Cardiac muscle cell (in vitro differentiated cells and primary cell): ENCODE measurements at regions not wholly inside any gene's neighbourhood (a gene's known extent, or its start where the extent isn't known, plus 50 kb on each side); places are given as distances from the start of the nearest gene placed in this dataset.

Source experiments
- DNase-seq, 2 donors: peaks; one replicate each; pipeline versions ENCODE4 v3.0.0 to v3.0.0-alpha.2; 2010 to 2017; ENCODE audit warnings: low read depth in 1 of 2, low spot score in 1 of 2
- H3K27ac ChIP-seq: fragments of 200-600 bp; sonication (generic); 2 replicates; pipeline ENCODE4 v1.5.1; 2016
- H3K27me3 ChIP-seq: fragments of 200-600 bp; sonication (generic); 2 replicates; pipeline ENCODE4 v1.6.0; 2016; ENCODE audit warnings: control low read depth
- H3K36me3 ChIP-seq: fragments of 200-600 bp; sonication (generic); 2 replicates; pipeline ENCODE4 v1.5.1; 2016; ENCODE audit warnings: control low read depth
- H3K4me1 ChIP-seq: fragments of 200-600 bp; sonication (generic); 2 replicates; pipeline ENCODE4 v1.8.1; 2017; ENCODE audit warnings: low read depth, mild to moderate bottlenecking, mixed run types
- H3K4me3 ChIP-seq: fragments of 200-600 bp; sonication (generic); 2 replicates; pipeline ENCODE4 v1.5.1; 2016; ENCODE audit warnings: mild to moderate bottlenecking
- H3K9me3 ChIP-seq: fragments of 200-600 bp; sonication (generic); 2 replicates; pipeline ENCODE4 v1.5.1; 2017; ENCODE audit warnings: low read depth, mild to moderate bottlenecking, control low read depth
- TF ChIP-seq, protein P1 (sequence below): IDR thresholded peaks from 2 replicates; pipeline ENCODE4 v1.5.1; 2012; ENCODE audit warnings: low read depth, mild to moderate bottlenecking, low read length

DNA sequence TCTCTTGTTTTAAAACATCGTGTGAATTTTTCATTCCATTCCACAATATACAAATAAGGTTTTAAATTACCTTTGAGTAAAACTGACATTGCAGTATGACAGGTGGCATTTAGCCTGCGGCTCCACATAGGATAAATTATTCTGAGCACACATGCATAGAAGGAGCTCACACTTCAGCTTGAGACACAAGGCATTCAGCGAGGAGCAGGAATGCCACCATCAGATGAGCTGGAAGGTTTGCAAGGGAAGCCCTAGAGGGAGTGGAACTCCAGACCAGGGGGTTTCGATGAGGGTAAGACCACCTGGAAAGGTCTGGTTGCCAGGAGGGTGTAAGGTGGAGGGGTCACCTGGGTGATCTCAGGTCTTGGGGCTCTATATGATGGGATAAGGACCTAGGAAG is 259.0 kb upstream of the ADRA1B start:
- DNase-seq = no peak
- Histone ChIP-seq H3K36me3 (no peaks in the 10 kb centered on the region), H3K27me3 (no peaks in the 10 kb centered on the region), H3K27ac (no peak overlapping the region), H3K4me1 (no peaks in the 10 kb centered on the region), H3K4me3 (no peak overlapping the region), H3K9me3 (no peaks in the 10 kb centered on the region)
- TF ChIP-seq, protein P1, sequence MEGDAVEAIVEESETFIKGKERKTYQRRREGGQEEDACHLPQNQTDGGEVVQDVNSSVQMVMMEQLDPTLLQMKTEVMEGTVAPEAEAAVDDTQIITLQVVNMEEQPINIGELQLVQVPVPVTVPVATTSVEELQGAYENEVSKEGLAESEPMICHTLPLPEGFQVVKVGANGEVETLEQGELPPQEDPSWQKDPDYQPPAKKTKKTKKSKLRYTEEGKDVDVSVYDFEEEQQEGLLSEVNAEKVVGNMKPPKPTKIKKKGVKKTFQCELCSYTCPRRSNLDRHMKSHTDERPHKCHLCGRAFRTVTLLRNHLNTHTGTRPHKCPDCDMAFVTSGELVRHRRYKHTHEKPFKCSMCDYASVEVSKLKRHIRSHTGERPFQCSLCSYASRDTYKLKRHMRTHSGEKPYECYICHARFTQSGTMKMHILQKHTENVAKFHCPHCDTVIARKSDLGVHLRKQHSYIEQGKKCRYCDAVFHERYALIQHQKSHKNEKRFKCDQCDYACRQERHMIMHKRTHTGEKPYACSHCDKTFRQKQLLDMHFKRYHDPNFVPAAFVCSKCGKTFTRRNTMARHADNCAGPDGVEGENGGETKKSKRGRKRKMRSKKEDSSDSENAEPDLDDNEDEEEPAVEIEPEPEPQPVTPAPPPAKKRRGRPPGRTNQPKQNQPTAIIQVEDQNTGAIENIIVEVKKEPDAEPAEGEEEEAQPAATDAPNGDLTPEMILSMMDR = no peak

DNA sequence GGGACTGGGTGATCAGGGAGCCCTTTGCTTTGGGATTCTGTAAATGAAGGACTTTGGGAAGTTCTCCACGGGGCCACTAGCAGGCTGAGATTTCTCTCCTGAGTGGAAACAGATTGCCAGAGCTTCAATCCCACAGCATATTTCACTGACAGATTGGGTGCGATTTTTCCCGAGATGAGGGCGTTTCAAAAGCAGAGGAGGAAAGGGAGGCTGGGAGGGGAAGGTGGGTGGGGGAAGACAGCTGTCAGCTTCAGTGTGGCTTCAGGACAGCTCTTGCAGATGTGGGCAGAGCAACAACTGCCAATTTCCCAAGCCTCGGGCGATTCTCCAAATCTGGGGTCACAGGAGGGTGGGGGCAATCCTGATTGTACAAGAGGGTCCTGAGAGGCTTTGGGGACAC is 258.5 kb upstream of the ADRA1B start:
- Histone ChIP-seq H3K36me3 (no peaks in the 10 kb centered on the region), H3K27ac (no peak overlapping the region), H3K9me3 (no peaks in the 10 kb centered on the region), H3K4me1 (no peaks in the 10 kb centered on the region), H3K27me3 (no peaks in the 10 kb centered on the region), H3K4me3 (no peak overlapping the region)
- peak in 1 of 2 donors; percentile 31 for DNase-seq
- TF ChIP-seq, protein P1 = no peak

DNA sequence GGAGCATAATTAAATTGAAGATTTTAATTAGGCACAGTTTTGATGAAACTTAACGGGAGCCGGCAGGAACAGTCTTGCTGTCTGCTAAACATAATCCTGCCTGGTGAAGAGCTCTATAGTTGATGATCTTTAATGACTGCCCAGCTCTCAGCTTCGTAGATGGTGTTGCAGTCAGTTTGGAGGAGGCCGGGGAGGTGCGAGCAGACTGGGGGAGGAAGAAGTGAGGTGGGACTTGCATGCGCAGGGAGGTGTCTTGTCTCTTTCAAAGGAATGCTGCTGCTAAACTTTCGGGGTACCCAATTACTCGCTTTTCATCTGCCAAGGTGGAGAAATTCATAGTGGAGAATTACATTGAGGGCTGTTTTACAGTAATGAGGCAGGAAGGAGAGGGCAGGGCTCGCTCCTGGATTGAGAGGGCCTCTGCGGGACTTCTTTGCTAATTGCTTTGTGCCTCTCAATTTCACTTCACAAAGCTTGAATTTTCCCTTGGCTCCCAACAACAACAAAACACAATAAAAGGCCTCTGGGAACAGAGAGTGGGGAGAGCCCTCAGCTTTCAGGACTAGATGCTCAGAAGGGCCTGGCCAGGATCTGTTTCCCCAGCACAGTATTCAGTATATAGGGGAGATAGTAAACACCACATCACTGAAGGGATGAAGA is 257.9 kb upstream of the ADRA1B start:
- H3K27ac ChIP-seq = no peak overlapping the region
- DNase-seq = no peak
- no peak overlapping the region for H3K4me3 ChIP-seq
- H3K9me3 ChIP-seq = no peaks in the 10 kb centered on the region
- no peaks in the 10 kb centered on the region for H3K36me3 ChIP-seq
- H3K4me1 ChIP-seq = no peaks in the 10 kb centered on the region
- TF ChIP-seq, protein P1 = no peak
- H3K27me3 ChIP-seq = no peaks in the 10 kb centered on the region

DNA sequence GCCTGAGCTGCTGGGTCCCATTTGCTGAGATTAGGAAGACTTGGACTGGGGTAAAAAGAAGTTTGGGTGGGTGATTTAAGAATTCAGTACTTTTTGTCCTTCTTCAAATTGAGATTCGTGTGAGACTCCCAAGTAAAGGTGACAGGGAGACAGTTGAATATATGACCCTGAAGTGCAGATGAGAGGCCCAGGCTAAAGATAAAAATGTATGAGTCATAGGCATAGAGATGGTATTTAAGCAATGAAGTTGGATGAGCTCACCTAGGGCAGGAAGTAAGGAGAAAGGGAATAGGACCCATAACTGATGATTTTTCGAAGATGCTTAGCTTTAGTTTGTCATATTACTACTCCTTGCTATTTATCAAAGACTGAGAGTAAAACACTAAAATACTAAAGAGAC is 255.9 kb upstream of the ADRA1B start:
- DNase-seq = no peak
- H3K27ac ChIP-seq = no peak overlapping the region
- H3K27me3 ChIP-seq = no peaks in the 10 kb centered on the region
- no peaks in the 10 kb centered on the region for H3K4me1 ChIP-seq
- no peak overlapping the region for H3K4me3 ChIP-seq
- no peaks in the 10 kb centered on the region for H3K36me3 ChIP-seq
- TF ChIP-seq, protein P1 = no peak
- H3K9me3 ChIP-seq = no peaks in the 10 kb centered on the region

DNA sequence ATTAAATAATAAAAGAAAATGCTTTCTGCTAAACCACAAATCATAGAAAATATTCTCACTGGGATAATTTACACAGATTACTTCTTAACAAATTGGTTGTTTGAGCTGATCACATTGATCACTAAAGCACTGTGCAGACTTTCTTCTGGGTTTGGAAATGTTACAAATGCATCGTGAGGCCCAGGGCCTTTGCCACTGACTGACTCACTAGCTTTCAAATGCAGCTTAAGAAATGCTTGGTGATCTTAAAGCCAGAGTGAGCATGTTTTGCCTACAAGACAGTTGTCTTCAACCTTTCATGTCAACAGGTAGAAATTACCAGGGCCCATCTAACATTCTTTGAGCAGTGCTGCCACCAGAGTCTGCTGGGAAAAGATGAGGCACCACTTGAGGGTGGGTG is 252.3 kb upstream of the ADRA1B start:
- H3K4me3 ChIP-seq = no peak overlapping the region
- no peak overlapping the region for H3K27ac ChIP-seq
- H3K9me3 ChIP-seq = no peaks in the 10 kb centered on the region
- H3K27me3 ChIP-seq = no peaks in the 10 kb centered on the region
- H3K4me1 ChIP-seq = no peaks in the 10 kb centered on the region
- DNase-seq = no peak
- H3K36me3 ChIP-seq = no peaks in the 10 kb centered on the region
- TF ChIP-seq, protein P1 = no peak
